ENCODE measurements at regions not wholly inside any gene's neighbourhood (a gene's known extent, or its start where the extent isn't known, plus 50 kb on each side); places are given as distances from the start of the nearest gene placed in this dataset.

DNA sequence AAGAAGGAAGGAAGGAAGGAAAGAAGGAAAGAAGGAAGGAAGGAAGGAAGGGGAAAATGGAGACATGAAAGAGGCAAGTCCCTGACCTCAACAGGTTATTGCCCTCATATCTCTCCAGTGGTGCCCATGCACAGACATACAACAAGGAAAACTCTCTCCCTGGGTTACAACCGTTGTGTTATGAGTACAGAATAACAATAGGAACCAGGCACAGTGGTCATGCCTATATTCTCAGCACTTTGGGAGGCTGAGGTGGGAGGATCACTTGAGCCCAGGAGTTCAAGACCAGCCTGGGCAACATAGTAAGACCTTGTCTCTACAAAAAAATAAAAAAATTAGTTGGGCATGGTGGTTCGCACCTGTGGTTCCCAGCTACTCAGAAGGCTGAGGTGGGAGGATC, 139.4 kb upstream of the HMGA2 start:
- TF ChIP-seq CTCF (IDR thresholded peaks at IDR 0.05; ENCODE audit: low read depth, low read length) (no peak), POLR2A (IDR thresholded peaks at IDR 0.05; ENCODE audit: extremely low read depth, insufficient read length) (no peak)
